ENCODE measurements at regions not wholly inside any gene's neighbourhood (a gene's known extent, or its start where the extent isn't known, plus 50 kb on each side); places are given as distances from the start of the nearest gene placed in this dataset.

DNA sequence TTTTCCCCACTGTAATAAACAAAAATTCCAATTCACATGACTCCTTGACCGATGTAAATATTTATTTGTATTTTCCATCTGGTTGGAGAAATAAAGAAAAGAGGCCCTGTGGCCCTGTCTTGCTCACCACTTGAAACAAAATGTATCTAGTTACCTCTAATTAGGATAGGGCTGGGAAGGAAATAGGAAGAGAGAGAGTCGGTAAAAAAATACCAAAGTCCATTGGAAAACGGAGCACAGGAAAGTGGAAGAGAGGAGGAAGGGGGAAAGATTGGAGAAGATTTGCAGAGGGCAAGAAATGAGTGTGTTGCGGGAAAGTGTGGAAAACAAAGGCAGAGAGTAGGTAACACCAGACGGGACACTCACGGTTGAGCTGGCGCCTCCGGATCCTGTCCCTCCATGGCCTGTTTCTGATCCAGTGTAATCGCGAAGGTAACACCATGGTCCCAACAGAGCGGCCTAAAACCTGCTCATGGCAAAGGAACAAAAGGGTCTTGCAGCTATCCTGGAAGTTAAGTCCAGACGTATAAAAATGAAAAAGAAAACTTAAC lies 105.8 kb upstream of the RIPOR2 start:
- no peak for DNase-seq

DNA sequence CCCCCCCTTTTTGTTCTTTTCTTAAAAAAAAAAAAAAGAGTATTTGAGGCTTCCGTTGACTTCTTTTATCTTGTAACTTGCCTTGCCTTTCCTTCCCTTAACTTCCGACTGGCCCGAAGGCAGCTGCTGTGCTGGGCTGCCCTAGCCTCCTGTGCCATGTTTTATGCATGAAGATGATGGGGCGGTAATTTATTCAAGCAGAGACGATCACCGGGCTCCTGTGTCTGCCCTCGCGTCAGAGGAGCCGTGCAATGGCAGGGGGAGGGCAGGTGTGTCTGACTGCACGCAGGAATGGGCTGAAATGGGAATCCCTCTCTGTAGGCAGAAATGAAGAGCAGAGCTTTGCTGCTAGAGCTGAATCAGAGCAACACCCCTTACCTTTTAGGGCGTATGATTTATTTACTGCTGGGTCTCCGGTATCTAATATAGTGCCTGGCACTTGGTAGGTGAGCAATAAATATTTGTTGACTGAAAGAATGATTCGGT lies 106.3 kb upstream of the RIPOR2 start:
- DNase-seq, result no peak

DNA sequence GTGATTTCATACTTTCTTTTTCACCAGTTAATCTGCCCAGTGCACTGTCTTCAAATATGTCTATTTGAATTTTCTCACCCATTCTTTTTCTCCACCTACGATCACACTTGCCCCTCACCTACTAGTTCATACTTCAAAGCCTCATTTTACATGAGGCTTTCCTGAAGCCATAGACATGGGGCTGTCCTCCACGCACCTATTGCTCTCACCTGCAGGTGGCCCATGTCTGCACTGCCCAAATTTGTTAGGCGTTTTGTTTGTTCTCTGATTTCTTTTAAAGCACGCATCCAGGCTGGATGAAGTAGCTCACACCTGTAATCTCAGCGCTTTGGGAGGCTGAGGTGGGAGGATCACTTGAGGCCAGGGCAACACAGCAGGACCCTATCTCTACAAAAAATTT lies 106.8 kb upstream of the RIPOR2 start:
- DNase-seq, result no peak

DNA sequence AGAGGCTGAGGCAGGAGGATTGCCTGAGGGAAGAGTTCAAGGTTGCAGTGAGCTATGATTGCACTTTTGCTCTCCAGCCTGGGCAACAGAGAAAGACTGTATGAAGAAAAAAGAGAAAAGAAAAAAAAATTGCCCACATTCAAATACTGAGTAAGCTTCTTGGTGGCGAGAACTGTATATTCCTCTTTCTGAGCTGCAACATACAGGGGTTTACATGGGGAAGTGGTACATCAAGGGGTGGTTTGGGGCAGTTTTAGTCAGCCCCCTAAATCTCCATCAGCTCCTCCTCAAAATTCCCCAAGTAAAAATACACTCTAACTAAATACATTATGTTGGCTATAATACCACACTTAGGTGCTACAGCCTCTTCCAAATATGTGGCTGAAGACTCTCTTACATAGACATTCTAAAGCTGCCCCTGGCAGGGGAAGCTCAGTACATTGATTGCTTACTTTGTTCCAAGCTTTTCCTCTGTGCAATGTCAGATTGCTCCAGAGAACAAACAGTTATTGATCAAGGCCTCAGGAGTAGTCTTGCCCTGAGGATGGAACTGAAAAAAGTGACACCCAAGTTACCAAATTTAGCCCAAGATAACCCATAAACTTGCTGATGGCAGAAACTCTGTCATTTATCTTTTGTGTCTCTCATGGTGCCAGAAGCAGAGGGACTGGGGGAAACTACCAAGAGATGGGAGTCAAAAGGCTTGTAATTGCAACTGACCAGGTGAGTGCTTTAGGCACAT lies 107.4 kb upstream of the RIPOR2 start:
- no peak for DNase-seq

DNA sequence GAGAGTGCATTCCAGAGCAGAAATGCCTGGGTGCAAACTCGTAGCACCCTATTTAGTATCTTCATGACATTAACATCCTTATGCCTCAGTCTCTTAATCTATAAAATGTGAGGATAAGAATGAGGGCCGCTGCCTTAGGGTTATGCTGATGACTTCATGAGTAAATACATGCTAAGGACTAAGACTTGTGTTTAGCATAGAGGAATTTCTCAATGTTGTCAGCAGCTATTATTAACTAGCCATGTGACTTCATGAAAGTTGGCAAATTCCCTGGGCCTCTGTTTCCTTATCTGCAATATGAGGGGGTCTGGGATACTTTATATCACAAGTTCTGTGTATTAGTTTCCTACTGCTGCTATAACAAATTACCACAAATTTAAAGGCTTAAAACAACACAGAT lies 108.1 kb upstream of the RIPOR2 start:
- no peak for DNase-seq

DNA sequence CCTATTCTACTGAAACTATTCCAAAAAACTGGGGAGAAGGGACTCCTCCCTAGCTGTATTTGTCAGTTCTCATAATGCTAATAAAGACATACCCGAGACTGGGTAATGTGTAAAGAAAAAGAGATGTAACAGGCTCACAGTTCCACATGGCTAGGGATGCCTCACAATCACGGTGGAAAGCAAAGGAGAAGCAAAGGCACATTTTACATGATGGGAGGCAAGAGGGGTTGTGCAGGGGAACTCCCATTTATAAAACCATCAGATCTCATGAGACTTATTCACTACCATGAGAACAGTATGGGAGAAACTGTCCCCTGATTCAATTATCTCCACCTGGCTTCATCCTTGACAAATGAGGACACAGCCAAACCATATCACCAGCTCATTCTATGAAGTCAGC lies 111.2 kb upstream of the RIPOR2 start:
- no peak for DNase-seq

DNA sequence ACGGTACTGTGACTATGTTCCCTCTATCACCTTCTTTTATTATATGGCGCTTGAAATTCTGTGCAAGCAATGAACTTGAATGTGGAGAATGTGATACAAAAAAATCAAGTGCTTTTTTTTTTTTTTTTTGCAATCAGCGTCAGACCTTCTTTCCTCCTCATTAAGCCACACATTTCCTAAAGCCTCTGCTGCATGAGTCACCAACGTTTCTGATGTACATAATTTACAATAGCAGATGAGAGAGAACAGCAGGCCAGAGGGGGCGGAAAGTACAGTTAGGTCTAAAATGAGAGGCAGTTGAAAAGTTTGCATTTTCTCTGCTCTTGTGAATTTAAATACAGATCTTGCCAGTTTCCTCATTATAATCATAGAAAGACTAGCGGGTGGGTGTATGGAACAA lies 114.6 kb upstream of the RIPOR2 start:
- no peak for DNase-seq

DNA sequence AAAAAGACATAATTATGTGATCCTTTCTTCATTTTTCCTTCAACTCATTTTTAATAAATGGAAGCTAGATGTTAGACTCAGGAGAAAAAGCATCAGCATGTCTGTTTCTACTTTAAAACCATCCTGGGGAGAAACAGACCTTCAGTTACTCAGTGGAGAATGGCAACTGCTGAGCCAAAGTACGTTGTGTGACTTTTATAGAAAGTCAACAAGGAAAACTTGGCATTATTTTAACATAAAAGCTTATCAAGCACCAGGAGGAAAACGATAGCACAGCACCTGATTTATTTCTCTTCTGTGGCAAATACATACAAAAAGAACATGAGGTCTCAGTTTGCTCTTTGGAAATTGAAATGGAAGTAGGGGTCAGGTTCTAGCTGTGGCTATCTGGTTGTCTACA lies 115.3 kb upstream of the RIPOR2 start:
- DNase-seq, result no peak

DNA sequence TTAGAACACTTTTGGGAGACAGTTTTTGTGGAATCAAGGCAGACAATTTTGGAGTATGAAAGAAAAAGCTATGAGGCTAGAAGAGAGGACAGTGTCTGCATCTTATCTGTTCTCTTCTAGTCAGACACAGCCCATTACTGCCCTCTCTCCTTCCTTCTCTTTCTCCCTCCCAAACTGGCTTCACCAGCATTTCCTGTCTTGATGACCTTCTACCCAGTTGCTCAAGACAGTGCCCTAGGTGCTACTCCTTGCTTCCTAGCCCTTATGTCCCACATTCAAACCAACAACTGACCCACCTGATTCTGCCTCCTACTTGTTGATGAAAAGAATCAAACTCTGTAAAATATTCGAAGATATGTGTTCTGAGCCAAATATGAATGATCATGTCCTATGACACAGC lies 116.4 kb upstream of the RIPOR2 start:
- no peak for DNase-seq

DNA sequence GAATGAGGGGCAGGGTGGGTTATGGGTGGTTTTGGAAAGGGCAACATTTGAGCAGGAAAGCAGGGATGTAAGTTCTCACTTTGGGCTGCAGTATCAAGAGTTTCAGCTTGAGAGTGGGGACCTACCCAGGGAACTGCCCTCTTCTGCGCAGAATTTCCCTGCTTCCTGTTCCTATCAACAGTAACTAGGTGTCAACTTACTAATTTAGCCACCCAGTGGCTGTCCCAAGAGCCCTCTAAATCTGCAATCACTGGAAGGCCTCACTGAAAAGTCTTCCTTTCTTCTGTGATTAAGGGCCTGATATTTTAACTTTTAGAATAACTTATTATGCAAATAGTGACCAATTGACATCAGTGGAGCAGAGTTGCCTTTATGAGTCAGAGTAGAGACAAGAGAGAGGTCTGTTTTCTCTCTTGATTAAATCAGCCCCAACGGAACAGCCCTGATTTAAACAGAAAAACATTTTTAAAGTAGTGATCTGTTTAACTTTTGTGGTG lies 118.2 kb upstream of the RIPOR2 start:
- no peak for DNase-seq

DNA sequence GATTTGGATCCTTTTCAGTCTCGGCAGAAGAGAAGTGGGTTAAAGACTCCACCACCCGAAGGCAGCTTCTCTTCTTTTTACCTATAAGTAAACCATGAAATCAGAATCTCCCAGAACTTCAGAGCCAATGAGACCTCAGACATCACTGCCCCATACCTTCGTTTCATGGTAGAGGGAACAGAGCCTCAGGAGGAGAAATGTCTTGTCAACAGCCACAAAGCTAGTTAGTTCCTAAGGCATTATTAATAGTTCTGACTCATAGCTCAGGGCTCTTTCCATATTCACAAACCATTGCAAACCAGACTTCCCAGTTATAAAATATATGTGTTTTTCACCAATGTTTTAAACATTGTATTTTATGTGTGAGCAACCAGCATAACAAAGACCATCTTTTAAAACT lies 118.7 kb upstream of the RIPOR2 start:
- DNase-seq, result no peak

DNA sequence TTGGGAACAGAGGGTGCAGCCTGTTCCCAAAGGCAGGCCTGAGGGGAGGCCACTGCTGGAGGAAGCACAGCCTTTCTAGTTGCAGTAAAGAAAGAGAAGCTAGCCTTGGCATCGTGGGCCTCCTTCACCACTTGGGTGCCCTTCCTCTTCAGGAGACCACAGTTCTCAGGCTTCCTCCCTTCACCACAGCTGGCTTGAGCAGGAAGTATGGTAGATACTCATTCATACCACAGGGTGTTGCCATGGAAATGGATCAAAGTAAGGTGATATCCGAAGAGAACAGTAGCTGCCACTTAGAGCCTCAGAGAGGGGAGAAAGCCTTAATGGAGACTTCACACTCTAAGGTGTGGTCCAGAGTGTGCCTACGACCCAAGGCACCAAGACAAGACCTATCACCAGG lies 120.4 kb upstream of the RIPOR2 start:
- DNase-seq, result no peak

DNA sequence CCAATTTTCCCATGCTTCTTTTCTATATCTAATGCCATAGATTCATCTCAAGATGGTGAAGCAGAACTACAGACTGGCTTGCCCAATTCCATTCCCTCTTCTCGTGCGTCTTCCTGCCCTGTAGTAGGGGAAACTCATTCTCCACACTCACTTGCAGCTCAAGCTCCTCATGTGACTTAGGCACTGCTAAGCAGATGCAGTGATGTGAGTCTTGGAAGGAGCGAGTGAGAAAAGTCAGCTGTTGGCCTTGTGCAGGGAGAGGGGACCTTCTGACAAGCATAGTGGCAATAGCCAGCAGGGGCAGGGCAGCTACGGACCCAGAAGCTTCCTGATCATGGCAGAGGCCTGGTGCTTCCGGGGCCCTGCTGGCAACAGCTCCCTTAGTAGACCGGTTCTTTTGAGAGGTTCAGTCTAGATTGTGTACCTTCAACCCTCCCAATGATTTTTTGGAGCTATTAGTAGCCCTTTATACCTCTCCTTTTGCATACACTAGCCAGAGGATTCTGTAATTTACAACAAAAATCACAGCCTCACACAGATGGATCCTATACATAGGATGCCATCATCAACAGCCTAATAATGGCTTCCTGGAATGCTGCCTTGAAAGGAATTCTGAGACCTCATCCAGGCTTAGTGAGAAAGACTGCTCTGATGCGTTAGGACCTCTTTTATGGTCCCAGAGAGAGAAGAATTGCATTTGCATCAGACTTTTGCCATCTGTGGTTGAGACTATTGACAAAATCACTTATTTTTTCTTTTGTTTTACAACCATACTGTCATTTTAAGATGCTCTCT lies 121.5 kb upstream of the RIPOR2 start:
- no peak for DNase-seq

DNA sequence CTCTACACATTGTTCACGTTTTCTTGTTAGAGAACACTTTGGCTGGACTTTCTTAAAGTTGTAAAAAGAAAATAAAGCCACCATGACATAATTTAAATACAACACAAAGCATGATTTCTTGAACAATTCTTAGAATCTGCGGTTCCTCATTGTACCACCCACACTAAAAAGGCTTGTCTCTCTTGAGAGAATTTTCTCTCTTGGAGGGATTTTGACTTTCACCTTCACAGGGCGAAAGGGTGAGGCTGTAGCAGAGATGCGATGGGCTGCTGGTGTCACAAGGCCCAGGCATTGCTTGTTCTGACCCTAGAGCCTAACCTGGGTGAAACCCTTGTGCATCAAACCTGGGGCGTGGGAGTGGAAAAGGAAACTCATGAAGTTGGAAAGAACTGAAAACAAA lies 122.7 kb upstream of the RIPOR2 start:
- DNase-seq, result no peak

DNA sequence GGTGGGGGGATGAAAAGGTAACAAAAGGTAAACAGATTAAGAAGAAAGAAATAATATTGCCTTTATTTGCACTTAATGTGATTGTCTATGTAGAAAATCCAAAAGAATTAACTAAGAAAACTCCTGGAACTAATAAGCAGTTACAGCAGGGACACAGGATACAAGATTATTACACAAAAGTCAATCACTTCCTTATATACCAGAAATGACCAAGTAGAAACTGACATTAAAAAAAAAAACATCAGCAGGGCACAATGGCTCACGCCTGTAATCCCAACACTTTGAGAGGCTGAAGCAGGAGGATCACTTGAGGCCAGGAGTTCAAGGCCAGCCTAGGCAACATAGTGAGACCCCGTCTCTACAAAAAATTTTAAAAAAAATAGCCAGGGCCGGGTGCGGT lies 123.2 kb upstream of the RIPOR2 start:
- no peak for DNase-seq

DNA sequence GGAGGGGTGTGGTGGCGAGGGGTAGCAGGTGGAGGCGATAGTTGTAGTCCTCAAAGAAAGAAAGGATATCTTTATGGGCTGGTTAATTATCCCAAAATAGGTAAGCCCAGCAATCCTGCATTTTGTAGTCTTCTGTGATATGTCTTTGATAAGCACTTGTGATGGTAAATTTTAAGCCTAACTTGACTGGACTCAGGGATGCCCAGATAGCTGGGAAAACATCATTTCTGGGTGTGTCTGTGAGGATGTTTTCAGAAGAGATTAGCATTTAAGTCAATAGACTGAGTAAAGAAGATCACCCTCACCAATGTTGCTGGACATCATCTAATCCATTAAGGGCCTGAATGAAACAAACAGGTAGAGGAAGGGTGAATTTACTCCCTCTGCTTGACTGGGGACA lies 124.8 kb upstream of the RIPOR2 start:
- no peak for DNase-seq

DNA sequence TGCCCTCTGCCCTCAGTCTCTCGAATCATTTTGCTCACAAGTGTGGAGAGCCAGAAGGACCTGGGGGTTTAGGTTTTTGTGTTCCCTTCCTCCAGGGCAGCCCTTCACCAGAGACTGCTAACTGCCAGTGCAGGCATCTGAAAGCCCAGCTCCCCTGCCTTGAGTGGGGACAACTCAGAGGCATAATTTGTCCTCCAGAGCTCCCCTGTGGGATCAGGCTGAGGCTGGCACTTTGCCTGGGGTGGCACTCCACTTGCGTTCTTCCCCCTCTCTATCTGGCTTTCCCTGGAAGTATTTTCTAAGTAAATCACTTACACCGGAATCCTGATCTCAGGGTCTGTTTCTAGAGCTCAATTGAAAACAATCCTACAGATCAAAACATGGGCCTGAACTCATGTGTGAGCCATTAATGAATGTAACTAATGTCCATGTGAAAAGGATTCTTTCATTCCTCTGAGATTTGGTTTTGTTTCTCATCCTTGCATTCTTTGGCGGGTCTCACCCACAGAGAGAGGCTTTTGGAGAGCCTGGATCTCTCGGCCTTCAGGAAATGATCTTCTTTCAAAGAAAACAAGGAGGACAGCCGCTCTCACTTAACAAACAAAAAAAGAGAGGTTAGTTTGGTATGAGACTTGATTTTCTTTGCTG lies 125.7 kb upstream of the RIPOR2 start:
- DNase-seq, result no peak

DNA sequence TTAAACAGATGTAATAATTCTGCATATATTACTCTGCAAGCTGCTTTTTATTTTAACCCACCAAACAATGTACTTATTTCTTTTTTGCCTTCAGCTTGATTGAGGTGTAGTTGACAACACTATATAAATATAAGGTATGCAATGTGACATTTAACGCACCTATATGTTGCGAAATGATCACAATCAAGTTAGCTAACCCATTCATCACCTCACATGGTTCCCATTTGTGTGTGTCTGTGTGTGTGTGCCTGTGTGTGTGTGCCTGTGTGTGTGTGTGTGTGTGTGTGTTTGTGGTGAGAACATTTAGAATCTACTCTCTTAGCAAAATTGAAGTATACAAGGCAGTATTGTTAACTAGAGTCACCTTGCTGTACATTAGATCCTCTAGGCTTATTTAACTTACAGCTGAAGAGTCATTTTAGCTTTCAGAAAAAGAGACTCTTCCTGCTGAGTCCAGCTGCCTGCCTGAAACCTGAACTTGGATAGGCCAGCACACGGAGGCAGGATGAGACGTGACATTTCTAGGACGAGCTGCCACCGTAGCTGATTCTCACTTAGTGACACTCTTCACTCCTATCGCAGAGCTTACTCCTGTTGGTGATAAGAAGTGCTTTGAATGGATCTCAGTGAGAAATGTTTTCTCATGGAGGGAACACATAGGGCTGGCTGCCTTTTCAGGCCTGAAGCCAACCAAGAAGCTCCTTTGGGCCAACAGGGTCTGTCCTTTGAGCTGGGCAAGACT lies 126.5 kb upstream of the RIPOR2 start:
- no peak for DNase-seq

DNA sequence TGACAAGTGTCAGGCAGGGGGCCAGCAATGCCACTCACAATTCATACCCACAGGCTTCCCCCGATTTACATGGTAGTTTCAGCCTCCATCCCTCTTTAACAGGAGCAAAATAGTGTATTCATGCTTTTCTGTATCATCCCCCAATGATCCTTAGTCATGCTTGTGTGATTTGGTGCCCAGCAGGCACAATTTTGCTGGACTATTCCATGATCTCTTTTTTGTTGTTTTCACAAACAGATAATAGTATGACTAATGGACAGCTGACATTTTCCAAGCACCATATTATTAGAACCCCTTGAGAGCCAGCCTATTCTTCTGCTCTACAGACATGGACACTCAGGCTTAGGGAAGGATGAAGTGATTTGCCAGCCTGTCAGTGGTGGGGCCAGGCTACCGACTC lies 128.2 kb upstream of the RIPOR2 start:
- DNase-seq, result no peak

DNA sequence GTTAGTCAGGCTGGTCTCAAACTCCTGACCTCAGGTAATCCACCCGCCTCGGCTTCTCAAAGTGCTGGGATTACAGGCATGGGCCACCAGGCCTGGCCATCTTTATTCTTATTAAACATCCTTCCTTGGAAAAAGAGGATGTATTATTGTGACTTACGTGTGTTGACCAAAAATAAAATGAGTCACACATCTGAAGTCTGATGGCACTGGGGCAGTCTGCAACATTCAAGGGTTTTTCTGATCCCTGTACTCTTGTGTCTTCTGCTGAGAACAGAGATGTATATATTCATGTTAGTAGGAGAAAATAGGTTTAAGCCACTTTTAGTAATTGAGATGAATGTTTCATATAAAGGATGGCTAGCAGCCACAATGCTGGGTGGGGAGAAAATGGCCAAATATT lies 129.9 kb upstream of the RIPOR2 start:
- DNase-seq, result no peak

DNA sequence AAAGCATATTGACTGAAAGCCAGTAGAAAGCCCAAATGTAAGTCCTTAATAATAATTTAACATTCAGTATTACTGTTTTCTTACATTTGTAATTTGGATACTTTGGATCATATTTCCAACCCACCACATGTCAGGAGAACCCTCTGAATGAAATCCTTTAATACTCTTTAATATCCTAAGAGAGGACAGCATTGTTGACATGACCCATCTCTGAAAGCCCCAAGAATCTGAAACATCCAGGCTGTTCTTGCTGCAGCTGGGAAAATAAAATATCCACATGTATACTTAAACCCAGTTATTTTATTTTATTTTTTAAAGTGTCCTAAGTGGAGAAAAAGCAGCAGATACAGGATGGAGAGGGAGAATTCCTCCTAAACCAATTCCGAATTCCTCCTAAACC lies 130.8 kb upstream of the RIPOR2 start:
- DNase-seq, result no peak

DNA sequence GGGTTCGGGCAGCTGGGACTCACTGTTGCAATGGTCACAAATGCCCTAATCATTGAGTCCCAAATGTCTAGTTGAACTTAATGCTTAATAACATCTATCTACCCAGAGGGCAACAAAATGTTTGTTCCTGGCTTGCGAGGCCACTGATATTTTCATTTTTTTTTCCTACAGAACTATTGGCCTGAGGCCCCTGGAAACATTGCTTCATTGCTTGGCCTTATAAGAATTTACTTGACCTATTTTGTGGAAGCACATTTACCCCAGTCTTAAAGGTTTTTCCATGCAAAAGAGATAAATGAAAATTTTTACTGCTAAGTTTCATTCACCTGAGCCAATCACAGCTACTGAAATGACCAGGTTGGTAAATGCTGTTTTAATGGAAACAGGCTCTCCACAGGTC lies 133.1 kb upstream of the RIPOR2 start:
- DNase-seq, result no peak

All from cerebellar nuclear complex (tissue), 1 donor.